GM06990 (cell line): ENCODE measurements at regions not wholly inside any gene's neighbourhood (a gene's known extent, or its start where the extent isn't known, plus 50 kb on each side); places are given as distances from the start of the nearest gene placed in this dataset.

Source experiments
- DNase-seq: peaks from one replicate; pipeline ENCODE4 v3.0.0-alpha.2; 2011; ENCODE audit not compliant: insufficient read length; ENCODE audit errors: extremely low read depth
- H3K27me3 ChIP-seq: replicated peaks from 2 replicates; pipeline ENCODE4 v1.6.0; 2011; ENCODE audit warnings: low read length; ENCODE audit not compliant: control insufficient read depth, insufficient read depth
- H3K36me3 ChIP-seq: 2 replicates; pipeline ENCODE4 v1.5.1; 2011; ENCODE audit warnings: low read length; ENCODE audit not compliant: control insufficient read depth, insufficient read depth
- H3K4me3 ChIP-seq: replicated peaks from 2 replicates; pipeline ENCODE4 v1.5.1; 2011; ENCODE audit warnings: low read depth, mild to moderate bottlenecking, control low read depth, low read length
- CTCF ChIP-seq: IDR thresholded peaks from 2 replicates; pipeline ENCODE4 v1.5.1; 2011; ENCODE audit warnings: low read length, control low read depth, mild to moderate bottlenecking, inconsistent platforms; ENCODE audit not compliant: insufficient read depth, poor library complexity, severe bottlenecking

- Histone ChIP-seq H3K27me3 (no peaks in the 10 kb centered on the region; the same call in 1 of the 2 replicates), H3K4me3 (no peak overlapping the region), H3K36me3 (no peaks in the 10 kb centered on the region)
- no peak for DNase-seq
- no peak for TF ChIP-seq CTCF
Measured at GRCh38 chr11:128242451-128242850, 344.9 kb downstream of the ETS1 start.

GRCh38 chr11:128240546-128240945 is 346.8 kb downstream of the ETS1 start:
- H3K4me3 ChIP-seq = no peak overlapping the region
- no peaks in the 10 kb centered on the region for H3K36me3 ChIP-seq
- DNase-seq = no peak
- H3K27me3 ChIP-seq = no peaks in the 10 kb centered on the region; the same call in 1 of the 2 replicates
- TF ChIP-seq CTCF = no peak

- DNase-seq = no peak
- TF ChIP-seq CTCF = no peak
- H3K4me3 ChIP-seq = no peak overlapping the region
- H3K27me3 ChIP-seq = no peaks in the 10 kb centered on the region
- H3K36me3 ChIP-seq = no peaks in the 10 kb centered on the region
Measured at GRCh38 chr11:128239306-128239705, 348.1 kb downstream of the ETS1 start.

- Histone ChIP-seq H3K4me3 (no peak overlapping the region), H3K27me3 (no peaks in the 10 kb centered on the region), H3K36me3 (no peaks in the 10 kb centered on the region)
- DNase-seq = no peak
- TF ChIP-seq CTCF = no peak
Measured at GRCh38 chr11:128238521-128239265, 348.7 kb downstream of the ETS1 start.

GRCh38 chr11:128236506-128237498 is 350.6 kb downstream of the ETS1 start:
- H3K27me3 ChIP-seq = no peaks in the 10 kb centered on the region
- no peaks in the 10 kb centered on the region for H3K36me3 ChIP-seq
- no peak for TF ChIP-seq CTCF
- DNase-seq = no peak
- no peak overlapping the region for H3K4me3 ChIP-seq
